ENCODE measurements at regions not wholly inside any gene's neighbourhood (a gene's known extent, or its start where the extent isn't known, plus 50 kb on each side); places are given as distances from the start of the nearest gene placed in this dataset.

- Histone ChIP-seq H3K4me1 (ENCODE audit: control insufficient read depth in 2 of 2, insufficient read depth in 1 of 2, low read depth in 1 of 2, low read length in 2 of 2) (peaks cover 3 to 11% of the 10 kb centered on the region in 2 donors), H2BK15ac (ENCODE audit: low read length) (no peak overlapping the region), H3K4ac (ENCODE audit: low read length) (no peak overlapping the region), H3K27ac (replicated peaks; ENCODE audit: low read length) (no peak overlapping the region), H2BK5ac (ENCODE audit: low read length) (no peak overlapping the region), H4K91ac (ENCODE audit: low read depth, low read length, poor library complexity) (no peak overlapping the region), H3K79me1 (ENCODE audit: low read depth, low read length) (no peaks in the 10 kb centered on the region), H3K14ac (ENCODE audit: low read length) (no peak overlapping the region), H3K9ac (ENCODE audit: low read depth, low read length, poor library complexity) (no peak overlapping the region), H3K27me3 (ENCODE audit: control insufficient read depth in 3 of 3, insufficient read depth in 3 of 3, low read depth in 1 of 3, low read length in 3 of 3) (no peaks in the 10 kb centered on the region), H3K4me2 (ENCODE audit: insufficient read depth, low read length, poor library complexity, severe bottlenecking) (no peak overlapping the region), H2AK5ac (ENCODE audit: low read depth, low read length) (no peak overlapping the region), H2BK120ac (ENCODE audit: low read depth, low read length) (no peak overlapping the region), H3K4me3 (ENCODE audit: low read length in 2 of 2) (no peak overlapping the region), H4K8ac (ENCODE audit: low read depth, low read length) (no peak overlapping the region), H3K18ac (ENCODE audit: low read length) (no peak overlapping the region), H3K23ac (ENCODE audit: low read depth, low read length, poor library complexity) (no peak overlapping the region), H2AFZ (ENCODE audit: low read length) (no peak overlapping the region), H3K9me3 (replicated peaks in 1 of 2; ENCODE audit: control insufficient read depth in 2 of 2, insufficient read depth in 1 of 2, low read depth in 1 of 2, low read length in 2 of 2) (no peaks in the 10 kb centered on the region), H2BK12ac (ENCODE audit: low read length) (no peak overlapping the region), H3K36me3 (replicated peaks in 1 of 2; ENCODE audit: control insufficient read depth in 2 of 2, insufficient read depth in 2 of 2, low read length in 2 of 2) (no peaks in the 10 kb centered on the region)
- no CpG with 5 or more reads among the region's 4 CpGs for WGBS, 2 donors (ENCODE audit: extremely low coverage in 2 of 2, insufficient read length in 2 of 2, insufficient replicate concordance in 1 of 2)
- no peak for DNase-seq (ENCODE audit: low spot score)
These were observed 456.3 kb downstream of the IRS2 start for GRCh38 chr13:109330123-109330522.

GRCh38 chr13:109329175-109329574 is 457.2 kb downstream of the IRS2 start:
- Histone ChIP-seq H3K4me1 (ENCODE audit: control insufficient read depth in 2 of 2, insufficient read depth in 1 of 2, low read depth in 1 of 2, low read length in 2 of 2) (peaks cover 3 to 9% of the 10 kb centered on the region in 2 donors), H3K9ac (ENCODE audit: low read depth, low read length, poor library complexity) (no peak overlapping the region), H2AK5ac (ENCODE audit: low read depth, low read length) (no peak overlapping the region), H3K4me3 (ENCODE audit: low read length in 2 of 2) (no peak overlapping the region), H2BK120ac (ENCODE audit: low read depth, low read length) (no peak overlapping the region), H3K27ac (replicated peaks; ENCODE audit: low read length) (no peak overlapping the region), H3K36me3 (replicated peaks in 1 of 2; ENCODE audit: control insufficient read depth in 2 of 2, insufficient read depth in 2 of 2, low read length in 2 of 2) (no peaks in the 10 kb centered on the region), H3K4ac (ENCODE audit: low read length) (no peak overlapping the region), H4K8ac (ENCODE audit: low read depth, low read length) (no peak overlapping the region), H3K27me3 (ENCODE audit: control insufficient read depth in 3 of 3, insufficient read depth in 3 of 3, low read depth in 1 of 3, low read length in 3 of 3) (no peaks in the 10 kb centered on the region), H3K79me1 (ENCODE audit: low read depth, low read length) (no peaks in the 10 kb centered on the region), H2BK5ac (ENCODE audit: low read length) (no peak overlapping the region), H3K4me2 (ENCODE audit: insufficient read depth, low read length, poor library complexity, severe bottlenecking) (no peak overlapping the region), H3K14ac (ENCODE audit: low read length) (no peak overlapping the region), H3K23ac (ENCODE audit: low read depth, low read length, poor library complexity) (no peak overlapping the region), H3K9me3 (replicated peaks in 1 of 2; ENCODE audit: control insufficient read depth in 2 of 2, insufficient read depth in 1 of 2, low read depth in 1 of 2, low read length in 2 of 2) (no peaks in the 10 kb centered on the region), H3K18ac (ENCODE audit: low read length) (no peak overlapping the region), H2AFZ (ENCODE audit: low read length) (no peak overlapping the region), H2BK12ac (ENCODE audit: low read length) (no peak overlapping the region), H2BK15ac (ENCODE audit: low read length) (no peak overlapping the region), H4K91ac (ENCODE audit: low read depth, low read length, poor library complexity) (no peak overlapping the region)
- DNase-seq (ENCODE audit: low spot score), result no peak
- WGBS, 2 donors (ENCODE audit: extremely low coverage in 2 of 2, insufficient read length in 2 of 2, insufficient replicate concordance in 1 of 2), result no CpG with 5 or more reads among the region's 4 CpGs

GRCh38 chr13:109326601-109327000 is 459.8 kb downstream of the IRS2 start:
- Histone ChIP-seq H3K4me2 (ENCODE audit: insufficient read depth, low read length, poor library complexity, severe bottlenecking) (no peak overlapping the region), H2AFZ (ENCODE audit: low read length) (no peak overlapping the region), H4K91ac (ENCODE audit: low read depth, low read length, poor library complexity) (no peak overlapping the region), H3K9ac (ENCODE audit: low read depth, low read length, poor library complexity) (no peak overlapping the region), H3K79me1 (ENCODE audit: low read depth, low read length) (no peaks in the 10 kb centered on the region), H3K4me3 (ENCODE audit: low read length in 2 of 2) (no peak overlapping the region), H3K23ac (ENCODE audit: low read depth, low read length, poor library complexity) (no peak overlapping the region), H3K36me3 (replicated peaks in 1 of 2; ENCODE audit: control insufficient read depth in 2 of 2, insufficient read depth in 2 of 2, low read length in 2 of 2) (no peaks in the 10 kb centered on the region), H2BK120ac (ENCODE audit: low read depth, low read length) (no peak overlapping the region), H2BK12ac (ENCODE audit: low read length) (no peak overlapping the region), H3K27ac (replicated peaks; ENCODE audit: low read length) (no peak overlapping the region), H2BK15ac (ENCODE audit: low read length) (no peak overlapping the region), H3K18ac (ENCODE audit: low read length) (no peak overlapping the region), H3K14ac (ENCODE audit: low read length) (no peak overlapping the region), H3K9me3 (replicated peaks in 1 of 2; ENCODE audit: control insufficient read depth in 2 of 2, insufficient read depth in 1 of 2, low read depth in 1 of 2, low read length in 2 of 2) (no peaks in the 10 kb centered on the region), H2BK5ac (ENCODE audit: low read length) (no peak overlapping the region), H3K27me3 (ENCODE audit: control insufficient read depth in 3 of 3, insufficient read depth in 3 of 3, low read depth in 1 of 3, low read length in 3 of 3) (no peaks in the 10 kb centered on the region), H3K4ac (ENCODE audit: low read length) (no peak overlapping the region), H3K4me1 (ENCODE audit: control insufficient read depth in 2 of 2, insufficient read depth in 1 of 2, low read depth in 1 of 2, low read length in 2 of 2) (no peaks in the 10 kb centered on the region), H2AK5ac (ENCODE audit: low read depth, low read length) (no peak overlapping the region), H4K8ac (ENCODE audit: low read depth, low read length) (no peak overlapping the region)
- no peak for DNase-seq (ENCODE audit: low spot score)
- WGBS, 2 donors (ENCODE audit: extremely low coverage in 2 of 2, insufficient read length in 2 of 2, insufficient replicate concordance in 1 of 2), result no CpG with 5 or more reads among the region's 9 CpGs

GRCh38 chr13:109323338-109323737 is 463.0 kb downstream of the IRS2 start:
- H3K36me3 ChIP-seq (replicated peaks in 1 of 2; ENCODE audit: control insufficient read depth in 2 of 2, insufficient read depth in 2 of 2, low read length in 2 of 2), result no peaks in the 10 kb centered on the region

More at GRCh38 chr13:109323338-109323737, 463.0 kb downstream of the IRS2 start:
- no peak overlapping the region for H3K23ac ChIP-seq (ENCODE audit: low read depth, low read length, poor library complexity)
- H3K27me3 ChIP-seq (ENCODE audit: control insufficient read depth in 3 of 3, insufficient read depth in 3 of 3, low read depth in 1 of 3, low read length in 3 of 3), result no peaks in the 10 kb centered on the region
- no peak overlapping the region for H3K9ac ChIP-seq (ENCODE audit: low read depth, low read length, poor library complexity)
- no peak overlapping the region for H2AFZ ChIP-seq (ENCODE audit: low read length)
- H2BK12ac ChIP-seq (ENCODE audit: low read length), result no peak overlapping the region
- no peak overlapping the region for H4K91ac ChIP-seq (ENCODE audit: low read depth, low read length, poor library complexity)
- H3K27ac ChIP-seq (replicated peaks; ENCODE audit: low read length), result no peak overlapping the region
- no peak overlapping the region for H2AK5ac ChIP-seq (ENCODE audit: low read depth, low read length)
- H3K79me1 ChIP-seq (ENCODE audit: low read depth, low read length), result no peaks in the 10 kb centered on the region
- H2BK15ac ChIP-seq (ENCODE audit: low read length), result no peak overlapping the region
- no peak overlapping the region for H3K18ac ChIP-seq (ENCODE audit: low read length)
- H3K4ac ChIP-seq (ENCODE audit: low read length), result no peak overlapping the region
- no peak overlapping the region for H3K4me3 ChIP-seq (ENCODE audit: low read length in 2 of 2)
- no peak overlapping the region for H4K8ac ChIP-seq (ENCODE audit: low read depth, low read length)
- peaks cover 0 to 2% of the 10 kb centered on the region in 2 donors for H3K4me1 ChIP-seq (ENCODE audit: control insufficient read depth in 2 of 2, insufficient read depth in 1 of 2, low read depth in 1 of 2, low read length in 2 of 2)
- H2BK5ac ChIP-seq (ENCODE audit: low read length), result no peak overlapping the region
- H3K14ac ChIP-seq (ENCODE audit: low read length), result no peak overlapping the region
- no peak for DNase-seq (ENCODE audit: low spot score)
- H2BK120ac ChIP-seq (ENCODE audit: low read depth, low read length), result no peak overlapping the region
- no peak overlapping the region for H3K4me2 ChIP-seq (ENCODE audit: insufficient read depth, low read length, poor library complexity, severe bottlenecking)
- H3K9me3 ChIP-seq (replicated peaks in 1 of 2; ENCODE audit: control insufficient read depth in 2 of 2, insufficient read depth in 1 of 2, low read depth in 1 of 2, low read length in 2 of 2), result no peaks in the 10 kb centered on the region
- WGBS, 2 donors (ENCODE audit: extremely low coverage in 2 of 2, insufficient read length in 2 of 2, insufficient replicate concordance in 1 of 2), result no CpG with 5 or more reads among the region's 4 CpGs

All from neuronal stem cell (in vitro differentiated cells).